CD4-positive, alpha-beta T cell treated with Interleukin-12 subunit alpha and Interleukin-12 subunit beta, for 1 hour (primary cell): ENCODE measurements at regions not wholly inside any gene's neighbourhood (a gene's known extent, or its start where the extent isn't known, plus 50 kb on each side); places are given as distances from the start of the nearest gene placed in this dataset.

Source experiments
- DNase-seq: peaks from one replicate; pipeline ENCODE4 v3.0.0-alpha.2; 2020

DNA sequence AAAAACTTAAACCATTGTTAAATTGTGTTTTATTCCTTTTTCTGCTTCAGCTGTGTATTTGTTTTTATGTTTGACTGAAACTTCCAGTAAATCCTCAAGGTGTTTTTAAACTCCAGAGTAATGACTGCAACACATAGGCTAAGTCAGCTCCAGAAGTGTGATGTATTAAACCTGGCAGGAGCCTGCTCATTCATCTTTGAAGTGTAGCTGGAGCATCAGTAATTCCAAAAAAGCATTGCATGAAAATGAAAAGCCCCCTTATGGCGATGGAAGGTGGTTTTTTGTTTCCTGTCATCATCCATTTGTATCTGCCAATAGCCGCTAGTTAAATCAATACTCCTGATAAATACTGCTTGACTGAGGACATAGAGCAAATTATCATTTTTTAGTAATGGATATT lies 474.2 kb upstream of the ADAMTS16 start:
- DNase-seq, result no peak

DNA sequence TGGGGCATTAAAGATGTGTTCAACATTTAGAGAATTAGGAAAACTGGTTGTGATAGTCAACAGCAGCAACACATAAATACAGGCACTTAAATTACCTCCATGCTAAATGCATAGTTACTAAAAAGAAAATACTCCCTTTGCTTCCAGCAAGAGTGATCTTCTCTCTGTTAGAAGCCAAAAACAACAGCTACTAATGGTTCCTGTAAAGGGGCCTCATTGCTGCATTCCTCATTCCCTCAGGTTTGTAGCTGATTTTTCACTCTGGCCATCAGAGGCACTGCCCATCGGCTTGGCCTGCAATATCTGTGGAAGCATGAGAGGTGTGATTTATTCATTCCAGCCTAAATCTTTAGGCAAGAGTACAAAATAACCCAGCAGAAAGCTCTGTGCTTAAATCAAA lies 466.0 kb upstream of the ADAMTS16 start:
- DNase-seq, result no peak

DNA sequence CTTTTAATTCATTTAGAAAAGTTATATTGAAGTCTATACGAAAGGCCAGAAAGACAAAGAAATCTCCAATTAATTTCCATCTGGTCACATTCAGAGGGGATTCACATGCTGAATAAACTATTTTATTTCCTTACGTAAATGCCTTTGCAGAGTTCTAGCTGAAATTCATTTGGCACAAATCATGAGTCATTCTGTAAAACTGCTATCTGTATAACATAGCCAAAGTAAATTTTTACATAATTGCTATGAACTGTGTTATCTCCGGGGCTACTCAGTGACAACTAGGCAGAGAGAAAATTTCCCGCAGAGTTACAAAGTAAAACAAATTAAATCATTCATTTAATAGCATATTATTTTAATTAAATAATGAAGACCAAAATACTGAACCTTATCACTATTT lies 463.2 kb upstream of the ADAMTS16 start:
- no peak for DNase-seq

DNA sequence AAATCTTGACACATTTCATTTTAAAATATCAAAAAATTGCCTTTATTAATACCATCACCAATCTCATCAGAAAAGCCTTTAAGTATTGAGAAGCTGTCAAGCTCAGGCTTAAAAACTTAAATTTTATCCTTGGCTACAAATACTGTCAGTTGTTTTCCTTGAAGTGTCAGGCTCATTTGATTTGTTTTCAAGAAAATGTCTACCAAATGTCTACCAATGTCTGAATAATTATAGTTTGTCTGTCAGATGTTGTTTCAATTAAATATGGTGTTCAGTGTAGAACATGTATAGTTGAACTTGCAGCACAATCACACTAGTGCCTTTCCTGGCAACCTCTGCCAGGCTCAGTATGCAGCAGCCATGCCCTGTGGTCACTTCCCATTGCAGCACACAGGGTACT lies 455.2 kb upstream of the ADAMTS16 start:
- DNase-seq, result no peak

DNA sequence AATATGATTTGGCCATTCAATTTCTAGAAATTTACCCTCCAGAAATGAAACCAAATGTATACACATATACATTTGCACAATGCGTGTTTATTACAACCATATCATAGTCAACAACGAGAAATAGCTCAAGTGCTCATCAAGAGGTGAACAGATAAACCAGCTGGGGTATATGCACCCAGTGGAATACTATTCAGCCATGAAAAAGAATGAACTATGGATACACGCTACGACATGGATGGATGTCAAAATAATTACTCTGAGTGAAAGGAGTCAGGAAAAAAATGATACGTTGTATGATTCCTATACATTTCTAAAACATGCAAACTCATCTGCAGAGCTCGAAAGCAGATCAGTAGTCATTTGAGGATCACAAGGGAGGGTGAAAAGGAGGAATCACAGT lies 441.5 kb upstream of the ADAMTS16 start:
- DNase-seq, result no peak

DNA sequence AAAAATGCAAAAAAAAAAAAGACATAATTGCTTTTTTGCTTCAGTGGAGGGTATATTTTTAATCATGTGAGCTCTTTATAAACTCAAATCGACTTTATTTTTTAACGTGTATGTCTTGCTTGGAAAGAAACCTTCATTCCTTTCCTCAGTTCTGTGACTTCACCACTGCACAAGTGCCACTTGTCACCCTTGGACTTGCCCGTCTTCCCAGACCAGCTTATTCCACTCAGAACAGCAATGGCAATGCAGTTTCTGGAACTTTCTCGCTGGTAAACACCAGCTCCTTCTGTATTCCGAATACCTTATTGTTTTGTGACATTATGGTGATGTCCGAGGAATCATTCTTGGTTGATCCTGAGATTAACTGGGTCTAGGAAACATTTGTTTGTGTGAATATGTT lies 440.5 kb upstream of the ADAMTS16 start:
- DNase-seq, result no peak

DNA sequence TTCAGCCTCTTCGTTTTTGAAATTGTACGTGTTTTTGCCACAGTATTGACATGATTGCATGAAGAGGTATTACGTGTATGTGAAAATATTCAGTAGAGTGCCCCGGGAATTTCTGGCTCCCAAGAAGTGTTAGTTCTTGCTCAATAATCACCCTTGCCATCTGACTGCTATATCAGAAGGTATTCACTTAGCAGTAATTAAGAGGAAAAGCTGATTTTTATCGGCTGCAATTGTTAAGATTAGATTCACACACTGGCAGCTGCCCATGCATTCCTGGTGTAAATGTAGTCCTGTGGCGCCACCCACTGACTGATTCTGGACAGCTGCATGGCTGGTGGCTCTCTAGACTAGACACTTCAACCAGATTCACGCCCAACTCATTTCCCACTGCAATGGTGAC lies 440.1 kb upstream of the ADAMTS16 start:
- DNase-seq, result no peak

DNA sequence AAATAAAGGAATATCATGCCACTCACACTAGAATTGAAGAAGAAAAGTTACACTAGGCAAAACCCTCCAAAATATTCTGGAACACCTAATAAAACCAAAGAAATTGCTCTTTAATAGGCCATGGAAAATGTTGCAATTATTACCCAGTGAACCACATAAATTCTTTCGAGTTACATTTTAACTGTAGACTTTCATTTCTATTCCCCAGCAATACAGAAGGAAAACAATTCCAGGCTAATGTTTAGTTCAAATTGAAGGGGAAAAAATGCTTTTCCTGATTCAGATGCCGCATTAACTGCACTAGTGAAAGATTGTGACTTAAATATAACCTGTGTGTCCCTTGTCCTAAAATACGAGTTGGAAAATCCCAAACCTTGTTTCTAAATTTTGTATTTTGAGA lies 439.3 kb upstream of the ADAMTS16 start:
- DNase-seq, result no peak

DNA sequence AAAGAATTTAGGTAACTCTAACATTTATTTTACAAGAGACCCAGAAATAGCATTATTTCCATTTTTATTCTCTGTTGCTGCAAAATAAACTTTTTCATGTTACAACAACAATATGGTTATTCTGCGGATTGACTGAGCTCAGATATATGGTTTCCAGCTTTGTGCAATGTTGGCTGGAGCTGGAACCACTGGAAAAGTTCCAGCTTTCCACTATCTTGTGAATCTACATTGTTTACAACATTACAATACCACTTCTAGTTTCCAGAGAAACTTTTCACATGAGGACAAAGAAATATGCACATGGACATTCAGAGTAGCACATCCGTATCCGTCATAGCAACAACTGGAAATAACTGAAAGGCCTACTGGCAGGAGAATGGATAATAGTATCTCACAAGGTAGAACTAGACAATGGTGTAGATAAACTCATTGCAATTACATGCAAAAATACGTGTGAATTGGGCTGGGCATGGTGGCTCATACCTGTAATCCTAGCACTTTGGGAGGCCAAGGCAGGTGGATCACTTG lies 436.1 kb upstream of the ADAMTS16 start:
- DNase-seq, result no peak

DNA sequence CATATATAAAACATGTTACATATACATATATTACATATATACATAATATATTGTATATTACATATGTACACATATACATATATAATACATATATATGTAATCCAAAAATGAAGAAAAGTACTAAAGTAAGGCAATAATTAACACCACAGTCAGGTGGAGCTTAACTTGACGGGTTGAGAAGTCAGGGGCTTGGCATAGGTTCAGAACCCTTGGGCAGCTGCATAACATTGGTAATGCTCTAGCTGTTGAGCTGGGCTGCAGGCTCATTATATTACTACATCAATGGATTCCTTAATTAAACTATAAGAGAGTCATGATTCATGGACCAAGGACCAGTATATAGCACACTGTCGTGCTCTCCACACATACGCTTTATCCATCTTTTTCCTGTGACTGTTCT lies 435.2 kb upstream of the ADAMTS16 start:
- DNase-seq, result no peak

DNA sequence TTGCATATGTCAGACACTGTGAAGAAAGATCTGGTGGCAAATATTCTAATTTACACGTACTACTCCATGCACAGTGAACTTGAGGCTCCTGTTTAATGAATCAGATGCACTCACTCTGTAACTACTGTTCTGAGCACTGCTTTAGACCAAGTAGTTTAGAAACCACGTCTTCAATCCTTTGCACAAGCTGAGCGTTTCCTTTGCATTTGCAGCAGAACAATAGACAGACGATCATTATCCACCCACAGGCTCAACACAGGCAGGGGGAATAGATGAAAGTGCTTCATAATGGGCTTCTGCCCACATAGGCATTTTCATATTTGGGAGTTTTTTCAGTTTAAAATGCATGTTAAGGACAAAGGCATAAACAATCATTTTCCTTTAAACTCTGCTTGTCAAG lies 423.3 kb upstream of the ADAMTS16 start:
- DNase-seq, result no peak

DNA sequence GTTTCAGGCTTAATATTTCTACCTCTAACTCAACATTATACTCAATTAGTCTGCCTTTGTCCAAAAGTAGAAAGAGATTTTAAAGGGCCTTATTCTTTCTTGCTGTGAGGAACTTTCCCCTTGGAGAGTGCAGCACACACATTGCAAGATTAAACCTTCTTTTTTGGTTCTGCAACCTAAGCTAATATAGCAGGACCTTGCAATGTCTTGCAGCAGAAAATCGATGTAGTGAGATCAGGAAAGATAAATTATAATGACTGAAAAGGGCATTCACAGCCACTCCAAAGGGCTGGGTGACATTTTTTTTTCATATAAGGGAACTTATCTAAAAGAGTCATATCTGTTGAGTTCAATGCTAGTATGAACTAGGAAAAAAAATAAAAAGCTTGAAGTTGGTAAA lies 422.7 kb upstream of the ADAMTS16 start:
- DNase-seq, result no peak

DNA sequence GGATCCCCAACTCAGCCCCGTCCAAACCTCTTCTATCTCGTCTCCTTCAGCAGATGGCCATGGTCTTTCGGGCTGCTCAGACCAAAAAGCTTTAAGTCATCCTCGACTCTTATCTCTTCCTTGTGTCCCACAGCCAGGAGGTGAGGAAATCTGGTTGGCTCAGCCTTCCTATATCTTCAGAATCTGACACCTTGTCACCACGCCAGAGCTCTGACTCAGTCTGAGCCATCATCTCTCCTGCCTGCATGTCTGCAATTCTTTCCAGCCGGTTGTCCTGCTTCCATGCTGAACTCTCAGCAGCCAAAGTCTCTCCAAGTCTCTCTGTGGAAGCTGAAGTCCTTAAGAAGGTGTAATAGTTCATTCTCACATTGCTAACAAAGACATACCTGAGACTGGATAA lies 419.3 kb upstream of the ADAMTS16 start:
- no peak for DNase-seq

DNA sequence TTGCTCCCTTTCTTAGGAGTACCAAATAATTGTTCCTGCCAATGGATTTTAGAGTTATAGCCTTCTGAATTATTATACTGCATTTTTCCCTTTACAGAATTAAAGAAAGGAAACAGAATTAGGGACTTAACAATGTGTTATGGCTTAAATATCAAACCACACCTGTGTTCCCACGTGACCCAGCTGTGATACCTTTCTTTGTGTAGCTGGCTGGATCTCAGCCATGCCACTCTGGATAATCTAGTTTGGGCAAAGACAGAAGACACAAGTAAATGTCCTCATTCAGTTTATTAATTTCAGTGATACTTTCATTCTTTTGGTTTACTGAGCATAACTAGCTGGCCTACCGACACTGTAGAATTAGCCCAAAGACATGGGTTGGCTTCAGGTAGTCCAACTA lies 417.2 kb upstream of the ADAMTS16 start:
- no peak for DNase-seq

DNA sequence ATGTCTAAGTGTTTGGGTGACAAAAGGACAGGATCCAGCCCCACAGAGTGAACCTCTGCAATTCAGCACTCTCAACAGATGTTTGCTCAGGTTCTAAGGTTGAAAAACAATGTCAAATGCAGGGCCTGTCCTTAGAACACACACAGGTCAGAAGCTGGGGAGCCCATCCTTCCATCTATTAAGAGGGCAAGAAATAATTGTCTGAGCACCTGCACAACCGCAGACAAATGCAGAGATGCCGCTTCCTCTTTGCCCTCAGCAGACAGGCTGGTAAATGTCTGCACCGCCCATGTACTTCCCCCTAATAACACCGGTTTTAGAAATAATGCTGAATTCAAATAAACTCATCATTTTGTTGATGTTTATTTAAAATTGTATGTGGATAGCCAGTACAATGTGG lies 414.5 kb upstream of the ADAMTS16 start:
- DNase-seq, result no peak

DNA sequence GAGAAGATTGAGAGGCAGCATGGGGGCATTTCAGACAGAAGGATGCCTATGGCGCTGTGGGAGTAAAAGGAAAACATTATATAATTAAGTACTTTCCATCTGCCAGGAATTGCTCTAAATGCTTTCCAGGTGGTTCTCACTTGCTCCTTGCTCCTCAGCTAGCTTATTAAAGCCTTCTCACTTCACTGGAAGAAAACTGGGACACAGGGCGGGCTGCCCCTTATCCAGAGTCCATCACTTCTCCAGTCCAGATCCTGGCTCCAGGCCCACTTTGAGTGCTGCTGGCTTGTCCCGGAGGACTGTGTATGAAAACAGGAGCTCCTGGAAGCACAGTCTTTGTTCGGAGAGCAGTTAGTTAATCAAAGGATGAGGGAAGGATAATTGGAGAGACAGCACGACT lies 409.9 kb upstream of the ADAMTS16 start:
- DNase-seq, result no peak

DNA sequence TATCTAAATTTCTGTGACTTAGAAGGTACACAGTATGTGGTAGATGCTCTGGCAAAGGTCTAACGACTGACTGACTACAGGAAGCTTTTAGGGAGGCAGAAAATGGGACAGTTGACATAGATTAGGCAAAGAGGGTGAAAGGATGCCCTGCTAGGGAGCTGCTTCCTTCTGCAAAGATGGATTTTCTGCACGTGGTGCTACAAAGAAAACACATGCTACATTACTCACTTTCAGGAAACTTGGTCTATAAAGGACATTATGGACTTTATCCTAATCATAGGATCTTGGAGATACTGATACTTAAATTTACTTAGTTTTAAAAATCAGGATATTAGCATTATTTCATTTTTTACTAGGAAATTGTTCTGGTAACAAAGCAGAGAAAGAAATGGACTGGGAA lies 405.8 kb upstream of the ADAMTS16 start:
- DNase-seq, result no peak

DNA sequence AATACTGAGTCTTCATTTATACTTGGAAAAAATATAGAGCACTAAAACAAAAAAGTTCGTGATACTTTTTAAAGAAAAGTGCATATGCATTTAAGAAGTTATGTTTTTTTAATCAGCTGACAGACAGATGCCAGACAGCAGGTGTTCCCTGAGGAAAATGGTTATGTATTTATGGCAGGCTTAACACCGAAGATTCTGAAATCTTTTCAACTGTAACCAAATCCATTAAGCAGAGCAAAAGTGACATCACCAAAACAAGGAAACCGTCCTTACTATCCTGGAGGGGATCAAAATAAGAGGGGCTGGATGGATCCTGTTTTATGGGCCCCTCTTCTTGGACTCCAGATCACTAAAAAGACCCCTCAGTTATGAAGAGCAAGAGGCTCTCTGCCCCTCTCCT lies 404.9 kb upstream of the ADAMTS16 start:
- DNase-seq, result no peak

DNA sequence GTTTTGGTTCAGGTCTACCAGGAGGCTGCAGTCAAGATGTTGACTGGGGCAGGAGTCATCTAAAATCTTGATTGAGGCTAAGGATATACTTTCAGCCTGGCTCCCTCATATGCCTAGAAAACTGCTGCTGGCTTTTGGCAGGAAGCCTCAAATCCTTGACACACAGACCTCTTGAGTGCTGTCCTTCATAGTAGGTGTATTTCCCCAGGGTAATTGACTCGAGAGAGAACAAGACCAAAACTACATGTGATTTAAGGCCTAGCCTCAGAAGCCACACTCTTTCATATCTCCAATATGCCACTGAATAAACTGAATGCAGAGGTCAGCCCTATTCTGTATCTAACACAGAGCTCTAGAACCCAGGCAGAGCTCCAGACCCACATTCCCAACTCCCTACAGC lies 402.3 kb upstream of the ADAMTS16 start:
- no peak for DNase-seq

DNA sequence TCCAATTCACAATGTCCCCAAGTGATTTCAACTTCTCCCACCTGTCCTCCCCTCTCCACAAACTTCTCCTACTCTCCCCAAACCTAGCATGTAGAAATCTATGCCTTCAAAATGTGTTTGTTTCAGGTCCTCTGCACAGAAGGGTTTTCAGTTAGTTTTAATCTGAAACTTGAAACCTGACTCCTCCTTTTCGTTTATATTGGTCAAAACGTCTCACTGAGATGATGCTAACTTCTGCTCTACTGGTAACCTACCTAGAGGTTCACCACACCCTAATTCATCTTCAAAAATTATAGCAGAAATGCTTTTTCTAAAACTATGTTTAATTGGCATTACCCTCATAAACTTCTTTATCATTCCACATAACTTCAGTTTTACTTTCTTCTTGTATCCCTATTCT lies 401.8 kb upstream of the ADAMTS16 start:
- no peak for DNase-seq

DNA sequence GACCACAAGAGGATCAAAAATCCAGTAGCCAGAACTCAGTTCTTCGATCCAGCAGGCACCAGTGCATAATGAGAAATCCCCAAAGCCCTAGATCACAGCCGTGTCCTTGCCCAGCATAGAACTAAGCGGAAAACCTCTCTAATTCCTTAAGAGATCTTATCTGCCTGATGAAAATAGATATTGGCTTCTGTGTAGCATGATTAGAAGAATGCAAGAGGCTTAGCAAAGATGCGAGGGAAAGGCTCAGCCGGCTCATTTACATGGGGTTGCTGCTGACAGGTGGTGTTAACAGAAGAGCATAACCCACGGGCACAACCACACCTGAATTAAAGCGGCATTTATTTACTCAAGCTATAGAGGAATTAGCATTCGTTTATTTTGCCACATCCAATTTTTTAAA lies 400.0 kb upstream of the ADAMTS16 start:
- no peak for DNase-seq

DNA sequence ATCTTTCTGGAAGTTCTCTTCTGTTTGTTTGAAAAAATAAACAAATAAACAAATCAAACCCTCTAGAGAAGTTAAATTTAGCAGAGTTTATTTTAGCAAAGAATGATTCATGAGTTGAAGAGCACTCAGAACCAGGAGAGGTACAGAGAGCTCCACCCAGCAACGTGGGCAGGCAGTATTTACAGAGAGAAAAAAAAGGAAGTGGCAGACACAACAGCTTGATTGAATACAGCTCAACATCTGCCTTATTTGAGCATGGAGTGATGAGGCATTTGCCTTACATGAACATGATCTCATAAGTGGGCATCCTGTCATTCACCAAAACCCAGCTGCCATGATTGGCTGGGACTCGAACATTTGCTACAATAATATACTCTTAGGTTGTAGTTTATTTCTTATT lies 381.6 kb upstream of the ADAMTS16 start:
- no peak for DNase-seq

DNA sequence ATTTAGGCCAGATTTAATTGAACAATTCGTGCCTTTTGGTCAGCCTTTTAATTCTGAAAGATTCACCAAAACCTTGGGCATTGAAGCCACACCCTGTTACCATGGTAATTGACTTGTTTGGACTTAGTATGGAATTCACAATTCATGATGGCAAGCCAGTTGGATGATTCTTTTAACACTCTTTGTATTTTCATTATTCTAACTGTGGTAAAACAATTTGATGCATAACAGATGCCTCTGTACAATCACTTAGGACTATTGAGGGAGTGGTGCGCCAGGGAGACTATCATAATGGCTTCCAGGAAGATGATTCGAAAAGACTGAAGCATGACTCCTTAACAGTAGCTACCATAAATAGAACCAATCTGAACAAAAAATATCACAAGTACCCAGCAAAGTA lies 381.1 kb upstream of the ADAMTS16 start:
- no peak for DNase-seq

DNA sequence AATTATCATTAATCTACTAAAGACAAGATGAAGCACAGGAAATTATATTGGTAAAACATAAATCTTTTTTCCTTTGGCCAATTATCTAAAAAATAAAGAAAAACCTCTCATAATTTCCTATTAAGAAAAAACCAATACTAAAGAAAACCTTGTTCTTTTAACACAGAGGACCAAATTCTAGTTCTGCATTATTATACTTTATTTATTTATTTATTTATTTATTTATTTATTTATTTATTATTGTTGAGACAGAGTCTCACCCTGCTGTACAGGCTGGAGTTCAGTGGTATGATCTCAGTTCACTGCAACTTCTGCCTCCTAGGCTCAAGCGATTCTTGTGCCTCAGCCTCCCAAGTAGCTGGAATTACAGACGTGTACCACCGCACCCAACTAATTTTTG lies 377.8 kb upstream of the ADAMTS16 start:
- no peak for DNase-seq

DNA sequence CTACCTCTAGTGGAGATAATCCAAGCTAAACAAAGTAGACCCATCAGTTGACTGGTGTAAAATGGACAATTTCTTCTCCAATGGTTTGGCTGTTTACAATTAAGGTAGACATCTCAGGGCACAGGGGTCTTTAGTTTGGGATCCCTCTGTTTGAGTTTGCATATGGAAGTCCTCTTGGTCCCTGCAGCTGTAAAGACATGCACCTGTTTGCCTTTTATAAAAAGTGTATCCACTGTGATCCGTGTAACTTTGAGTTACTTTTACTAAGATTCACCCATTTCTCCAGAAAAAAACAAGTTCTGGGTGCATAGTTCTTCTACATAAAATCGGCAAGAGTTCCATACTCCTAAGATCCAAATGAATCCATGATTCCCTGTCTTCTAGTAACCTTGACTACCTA lies 374.7 kb upstream of the ADAMTS16 start:
- no peak for DNase-seq

DNA sequence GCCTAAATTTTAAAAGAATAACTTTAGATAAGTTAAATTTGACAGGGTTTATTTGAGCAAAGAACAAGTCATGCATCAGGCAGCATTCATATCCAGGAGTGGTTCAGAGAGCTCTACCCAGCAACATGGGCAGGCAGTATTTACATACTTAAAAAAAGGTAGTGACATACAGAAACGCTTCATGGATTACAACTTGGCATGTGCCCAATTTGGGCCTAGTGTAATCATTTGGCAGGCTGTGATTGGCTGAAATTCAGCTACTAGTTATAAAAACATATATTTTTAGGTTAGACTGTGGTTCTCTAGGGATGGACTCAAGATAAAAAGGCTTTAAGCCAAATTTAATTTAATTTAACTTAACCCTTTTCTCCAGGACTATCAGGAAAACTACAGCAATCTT lies 374.0 kb upstream of the ADAMTS16 start:
- no peak for DNase-seq
